ENCODE measurements at regions not wholly inside any gene's neighbourhood (a gene's known extent, or its start where the extent isn't known, plus 50 kb on each side); places are given as distances from the start of the nearest gene placed in this dataset.

DNA sequence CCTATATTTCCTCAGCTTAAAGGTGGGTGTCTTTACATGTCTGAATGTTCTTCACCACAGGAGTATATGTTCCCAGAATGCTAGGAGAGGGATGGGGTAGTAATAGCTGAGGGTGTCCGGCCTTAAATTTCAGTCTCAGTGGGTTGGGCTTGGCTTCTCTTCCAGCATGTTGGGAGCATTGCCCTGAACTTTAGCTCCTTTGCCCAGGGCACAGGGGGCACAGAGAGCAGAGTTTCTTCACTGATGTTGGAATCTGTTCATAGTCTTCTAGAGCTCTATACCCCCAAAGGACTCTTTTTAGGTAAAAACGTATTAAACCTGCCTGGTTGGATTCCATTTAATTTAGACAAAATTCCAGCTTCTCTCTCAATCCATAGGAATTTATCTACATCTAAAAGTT, 154.4 kb upstream of the GCFC2 start:
- no peaks in the 10 kb centered on the region for H3K27me3 ChIP-seq (ENCODE audit: insufficient read depth, low read length)
- H3K4me3 ChIP-seq (replicated peaks in 1 of 2; ENCODE audit: low read depth in 1 of 2, low read length in 2 of 2): no peak overlapping the region
- no peak for ATAC-seq
- TF ChIP-seq FOSL1 (IDR thresholded peaks at IDR 0.05; ENCODE audit: low read depth): no peak
- no peak for TF ChIP-seq EGR1 (IDR thresholded peaks at IDR 0.05; ENCODE audit: low read depth)
- no peak for TF ChIP-seq EZH2phosphoT487 (IDR thresholded peaks at IDR 0.05; ENCODE audit: borderline replicate concordance)
- no peak for TF ChIP-seq CTCF (IDR thresholded peaks at IDR 0.05 in 2 of 3, conservative IDR thresholded peaks at IDR 0.05 in 1 of 3; ENCODE audit: borderline replicate concordance in 1 of 3, insufficient read depth in 1 of 3, low read depth in 2 of 3, low read length in 2 of 3)
- TF ChIP-seq TCF7L2 (IDR thresholded peaks at IDR 0.05; ENCODE audit: borderline replicate concordance, extremely low read depth, insufficient read depth, insufficient read length): no peak
- TF ChIP-seq RAD21 (IDR thresholded peaks at IDR 0.05; ENCODE audit: low read depth): no peak
- no peak for TF ChIP-seq SP1 (IDR thresholded peaks at IDR 0.05; ENCODE audit: low read depth)
- no peak for TF ChIP-seq EZH2 (IDR thresholded peaks at IDR 0.05)
- H3K9me2 ChIP-seq (ENCODE audit: insufficient read depth): no peaks in the 10 kb centered on the region
- no peak overlapping the region for H3K9ac ChIP-seq (ENCODE audit: low read length)
- H3K4me1 ChIP-seq (ENCODE audit: control insufficient read depth in 1 of 2, insufficient read depth in 2 of 2, low read length in 2 of 2): no peaks in the 10 kb centered on the region
- H3K4me2 ChIP-seq (ENCODE audit: low read length): no peak overlapping the region
- ChIA-PET CTCF (no interaction called here), RAD21 (ENCODE audit: low non-redundant PET in 1 of 2, low total read pairs in 2 of 2, uncharacterized antibody in 2 of 2, unreplicated experiment in 2 of 2) (no interaction called here), POLR2A (no interaction called here)
- H2AFZ ChIP-seq (ENCODE audit: low read depth, low read length, poor library complexity, severe bottlenecking): no peak overlapping the region
- H4K20me1 ChIP-seq (ENCODE audit: insufficient read depth): no peaks in the 10 kb centered on the region
- no peak for DNase-seq (ENCODE audit: low read depth, low spot score)
- intact Hi-C loops (cut with micrococcal nuclease): no loop called here
- H3K27ac ChIP-seq (ENCODE audit: low read depth, low read length): no peak overlapping the region
- H3K9me3 ChIP-seq (ENCODE audit: control insufficient read depth in 1 of 2, insufficient read depth in 1 of 2, low read depth in 1 of 2, low read length in 2 of 2): 0 out of 4 replicates have a peak, but pooled peaks cover 0 to 5% of the 10 kb centered on the region in 2 experiments
- no peaks in the 10 kb centered on the region for H3K79me2 ChIP-seq (ENCODE audit: insufficient read depth, low read length)
- no TSS peak for BruUV-seq (replicated peaks)
- no peaks in the 10 kb centered on the region for H3K36me3 ChIP-seq (ENCODE audit: control insufficient read depth in 1 of 2, insufficient read depth in 2 of 2, low read length in 2 of 2)

GRCh38 chr2:75862547-75862946, 151.8 kb upstream of the GCFC2 start:
- CTCF ChIA-PET: no interaction called here
- no peak overlapping the region for H2AFZ ChIP-seq (ENCODE audit: low read depth, low read length, poor library complexity, severe bottlenecking)
- intact Hi-C loops (cut with micrococcal nuclease): no loop called here
- RAD21 ChIA-PET (ENCODE audit: low non-redundant PET in 1 of 2, low total read pairs in 2 of 2, uncharacterized antibody in 2 of 2, unreplicated experiment in 2 of 2): no interaction called here
- H3K4me2 ChIP-seq (ENCODE audit: low read length): no peak overlapping the region
- DNase-seq (ENCODE audit: low read depth, low spot score) (no peak), ATAC-seq (no peak)
- no peak overlapping the region for H3K9ac ChIP-seq (ENCODE audit: low read length)
- POLR2A ChIA-PET: no interaction called here
- no peak for TF ChIP-seq TCF7L2 (IDR thresholded peaks at IDR 0.05; ENCODE audit: borderline replicate concordance, extremely low read depth, insufficient read depth, insufficient read length)
- no peak for TF ChIP-seq RAD21 (IDR thresholded peaks at IDR 0.05; ENCODE audit: low read depth)
- no peak for TF ChIP-seq CBX3 (IDR thresholded peaks at IDR 0.05; ENCODE audit: low read depth)
- TF ChIP-seq ZBTB33 (IDR thresholded peaks at IDR 0.05; ENCODE audit: extremely low read depth, insufficient replicate concordance, low read length): no peak
- H3K4me3 ChIP-seq (replicated peaks in 1 of 2; ENCODE audit: low read depth in 1 of 2, low read length in 2 of 2): no peak overlapping the region
- no TSS peak for BruUV-seq (replicated peaks)
- no peaks in the 10 kb centered on the region for H4K20me1 ChIP-seq (ENCODE audit: insufficient read depth)
- H3K9me2 ChIP-seq (ENCODE audit: insufficient read depth): no peaks in the 10 kb centered on the region
- no peaks in the 10 kb centered on the region for H3K36me3 ChIP-seq (ENCODE audit: control insufficient read depth in 1 of 2, insufficient read depth in 2 of 2, low read length in 2 of 2)
- no peaks in the 10 kb centered on the region for H3K4me1 ChIP-seq (ENCODE audit: control insufficient read depth in 1 of 2, insufficient read depth in 2 of 2, low read length in 2 of 2)
- H3K9me3 ChIP-seq (ENCODE audit: control insufficient read depth in 1 of 2, insufficient read depth in 1 of 2, low read depth in 1 of 2, low read length in 2 of 2): 0 out of 4 replicates have a peak, but pooled peaks cover 0 to 5% of the 10 kb centered on the region in 2 experiments
- H3K79me2 ChIP-seq (ENCODE audit: insufficient read depth, low read length): no peaks in the 10 kb centered on the region
- H3K27ac ChIP-seq (ENCODE audit: low read depth, low read length): no peak overlapping the region
- H3K27me3 ChIP-seq (ENCODE audit: insufficient read depth, low read length): no peaks in the 10 kb centered on the region
